H1 (cell line): ENCODE measurements at regions not wholly inside any gene's neighbourhood (a gene's known extent, or its start where the extent isn't known, plus 50 kb on each side); places are given as distances from the start of the nearest gene placed in this dataset.

Experiments used
- CTCF ChIA-PET: fragments of 300-600 bp; sonication (Branson Sonifier 250); formaldehyde crosslinking; loops from one replicate; lab custom pipeline; 2021; ENCODE audit not compliant: partially characterized antibody; lab: Charles Lee
- POLR2A ChIA-PET: fragments of 300-600 bp; sonication (Branson Sonifier 250); formaldehyde crosslinking; loops from one replicate; lab custom pipeline; 2021; ENCODE audit warnings: inconsistent platforms; ENCODE audit not compliant: partially characterized antibody; lab: Charles Lee
- DNase-seq, 2 experiments: peaks; one replicate each; pipeline versions ENCODE4 v3.0.0 to v3.0.0-alpha.2; 2010 to 2022; ENCODE audit warnings: low spot score in 2 of 2, low read depth in 1 of 2, mixed read lengths in 1 of 2
- FAIRE-seq: peaks from 2 replicates; lab custom pipeline; 2011; peaks lifted over from hg19 to GRCh38; lab: Jason Lieb, UNC
- H2AFZ ChIP-seq: 2 replicates; pipeline ENCODE4 v1.8.1; 2012; ENCODE audit warnings: low read length, inconsistent platforms
- H2AK5ac ChIP-seq: 2 replicates; pipeline ENCODE4 v1.6.1; 2013; ENCODE audit warnings: low read depth, low read length
- H2BK120ac ChIP-seq: replicated peaks from 2 replicates; pipeline ENCODE3; 2013; ENCODE audit warnings: low read depth, low read length, inconsistent platforms
- H2BK12ac ChIP-seq: 2 replicates; pipeline ENCODE4 v1.6.1; 2013; ENCODE audit warnings: low read depth, low read length
- H2BK15ac ChIP-seq: 2 replicates; pipeline ENCODE4 v1.6.1; 2013; ENCODE audit warnings: low read length
- H2BK20ac ChIP-seq: 2 replicates; pipeline ENCODE4 v1.6.1; 2013; ENCODE audit warnings: low read length
- H2BK5ac ChIP-seq: 2 replicates; pipeline ENCODE4 v1.6.1; 2013; ENCODE audit warnings: low read depth, low read length
- H3K14ac ChIP-seq: 2 replicates; pipeline ENCODE4 v1.6.1; 2013; ENCODE audit warnings: inconsistent platforms; ENCODE audit not compliant: insufficient read length
- H3K18ac ChIP-seq: 2 replicates; pipeline ENCODE4 v1.6.1; 2013; ENCODE audit warnings: low read length; ENCODE audit errors: extremely low read depth
- H3K23ac ChIP-seq: 2 replicates; pipeline ENCODE4 v1.6.1; 2013; ENCODE audit warnings: inconsistent platforms; ENCODE audit not compliant: insufficient read length
- H3K23me2 ChIP-seq: 2 replicates; pipeline ENCODE4 v1.6.1; 2013; ENCODE audit warnings: low read depth, low read length
- H3K27ac ChIP-seq: 2 replicates; pipeline ENCODE4 v1.6.1; 2011; ENCODE audit warnings: low read depth, low read length, inconsistent platforms
- H3K27me3 ChIP-seq, 4 experiments: replicated peaks in 1 of 4; 1 replicate in 1 of 4; 2 replicates in 3 of 4; pipeline versions ENCODE4 v1.6.1 to v1.8.1; 2011 to 2013; ENCODE audit warnings: low read length in 3 of 4, mild to moderate bottlenecking in 3 of 4, inconsistent platforms in 2 of 4, mixed read lengths in 2 of 4, moderate library complexity in 1 of 4; ENCODE audit not compliant: control insufficient read depth in 3 of 4, insufficient read depth in 3 of 4; ENCODE audit errors: extremely low read depth in 1 of 4
- H3K36me3 ChIP-seq, 4 experiments: 2 replicates each; pipeline versions ENCODE4 v1.6.1 to v1.8.1; 2011 to 2013; ENCODE audit warnings: mild to moderate bottlenecking in 4 of 4, low read length in 3 of 4, moderate library complexity in 2 of 4, control low read depth in 1 of 4, inconsistent platforms in 1 of 4; ENCODE audit not compliant: insufficient read depth in 4 of 4, control insufficient read depth in 2 of 4
- H3K4ac ChIP-seq: replicated peaks from 2 replicates; pipeline ENCODE3; 2013; ENCODE audit warnings: low read length, low read depth, mixed read lengths, inconsistent platforms; ENCODE audit not compliant: insufficient read length
- H3K4me1 ChIP-seq, 4 experiments: replicated peaks in 1 of 4; 1 replicate in 1 of 4; 2 replicates in 3 of 4; pipeline versions ENCODE4 v1.6.1 to v1.8.1; 2011 to 2013; ENCODE audit warnings: low read length in 3 of 4, inconsistent platforms in 2 of 4, mixed read lengths in 1 of 4; ENCODE audit not compliant: insufficient read depth in 4 of 4, control insufficient read depth in 3 of 4
- H3K4me2 ChIP-seq, 2 experiments: 2 replicates each; pipeline versions ENCODE4 v1.6.1 to v1.8.1; 2011 to 2013; ENCODE audit warnings: low read depth in 2 of 2, low read length in 2 of 2, control low read depth in 1 of 2, inconsistent platforms in 1 of 2, mild to moderate bottlenecking in 1 of 2; ENCODE audit not compliant: insufficient read depth in 1 of 2
- H3K4me3 ChIP-seq, 4 experiments: fragments of 200-600, 300-600 bp in 1 of 4; sonication (generic), shearing (Covaris generic), sonication (Bioruptor Twin) in 1 of 4; 2 replicates each; pipeline versions ENCODE4 v1.5.1 to v1.8.1; 2011 to 2016; ENCODE audit warnings: low read length in 4 of 4, low read depth in 3 of 4, control low read depth in 2 of 4, inconsistent platforms in 2 of 4, mild to moderate bottlenecking in 2 of 4, mixed read lengths in 1 of 4, moderate library complexity in 1 of 4; ENCODE audit not compliant: insufficient read depth in 2 of 4; ENCODE audit errors: extremely low read depth in 1 of 4
- H3K56ac ChIP-seq: replicated peaks from 2 replicates; pipeline ENCODE3; 2013; ENCODE audit warnings: low read depth, mild to moderate bottlenecking, mixed read lengths, low read length, inconsistent platforms; ENCODE audit not compliant: insufficient read length
- H3K79me1 ChIP-seq: 2 replicates; pipeline ENCODE4 v1.6.1; 2013; ENCODE audit warnings: low read depth, low read length, control low read depth
- H3K79me2 ChIP-seq, 2 experiments: 2 replicates each; pipeline versions ENCODE4 v1.6.1 to v1.8.1; 2012 to 2013; ENCODE audit warnings: low read length in 2 of 2, mild to moderate bottlenecking in 2 of 2, inconsistent platforms in 1 of 2; ENCODE audit not compliant: insufficient read depth in 2 of 2, control insufficient read depth in 1 of 2
- H3K9ac ChIP-seq, 4 experiments: replicated peaks in 1 of 4; 1 replicate in 1 of 4; 2 replicates in 3 of 4; pipeline versions ENCODE4 v1.6.1 to v1.8.1; 2011 to 2013; ENCODE audit warnings: low read depth in 3 of 4, low read length in 3 of 4, control low read depth in 2 of 4, mild to moderate bottlenecking in 2 of 4, moderate library complexity in 2 of 4, inconsistent platforms in 1 of 4; ENCODE audit errors: extremely low read depth in 1 of 4
- H3K9me3 ChIP-seq, 2 experiments: 2 replicates each; pipeline versions ENCODE4 v1.6.1 to v1.8.1; 2012 to 2013; ENCODE audit warnings: mild to moderate bottlenecking in 2 of 2, moderate library complexity in 2 of 2, control low read depth in 1 of 2, inconsistent platforms in 1 of 2, low read depth in 1 of 2, low read length in 1 of 2, mixed read lengths in 1 of 2; ENCODE audit not compliant: insufficient read depth in 2 of 2
- H4K20me1 ChIP-seq, 2 experiments: replicated peaks in 1 of 2; 2 replicates each; pipeline versions ENCODE3 to v1.8.1; 2011 to 2013; ENCODE audit warnings: inconsistent platforms in 2 of 2, low read length in 2 of 2, mild to moderate bottlenecking in 1 of 2; ENCODE audit not compliant: insufficient read depth in 2 of 2, control insufficient read depth in 1 of 2
- H4K5ac ChIP-seq: 2 replicates; pipeline ENCODE4 v1.6.1; 2013; ENCODE audit warnings: low read length, low read depth, mixed read lengths, inconsistent platforms; ENCODE audit not compliant: insufficient read length
- H4K8ac ChIP-seq: 2 replicates; pipeline ENCODE4 v1.8.0; 2013; ENCODE audit warnings: mild to moderate bottlenecking, moderate library complexity, low read length, inconsistent platforms; ENCODE audit not compliant: insufficient read depth; ENCODE audit errors: extremely low read depth
- H4K91ac ChIP-seq: replicated peaks from 2 replicates; pipeline ENCODE3; 2013; ENCODE audit warnings: low read length, mixed read lengths, inconsistent platforms; ENCODE audit not compliant: insufficient read length
- BACH1 ChIP-seq: IDR thresholded peaks from 2 replicates; pipeline ENCODE4 v1.6.1; 2012; ENCODE audit warnings: low read length, improper control_type of control experiment
- CBX8 ChIP-seq: fragments of 300-800, 300-1000 bp; sonication (generic); IDR thresholded peaks from 2 replicates; pipeline ENCODE4 v1.7.1; 2016; ENCODE audit warnings: low read depth, low read length, borderline replicate concordance
- FOSL1 ChIP-seq: IDR thresholded peaks from 2 replicates; pipeline ENCODE4 v1.6.1; 2011; ENCODE audit warnings: mild to moderate bottlenecking, low read depth, low read length, moderate library complexity; ENCODE audit not compliant: insufficient read depth
- KDM4A ChIP-seq: IDR thresholded peaks from one replicate; pipeline ENCODE4 v1.7.1; 2012; ENCODE audit warnings: low read depth, mild to moderate bottlenecking, moderate library complexity, low read length, inconsistent platforms; ENCODE audit not compliant: severe bottlenecking
- POU5F1 ChIP-seq: IDR thresholded peaks from 2 replicates; pipeline ENCODE4 v1.6.1; 2011; ENCODE audit warnings: low read depth, mild to moderate bottlenecking, low read length, moderate library complexity
- RAD21 ChIP-seq, 2 experiments: IDR thresholded peaks in 1 of 2; conservative IDR thresholded peaks in 1 of 2; 2 replicates each; pipeline ENCODE4 v1.6.1; 2011; ENCODE audit warnings: low read depth in 2 of 2, low read length in 2 of 2, improper control_type of control experiment in 1 of 2, inconsistent platforms in 1 of 2, mild to moderate bottlenecking in 1 of 2, moderate library complexity in 1 of 2
- SIN3A ChIP-seq, 2 experiments: IDR thresholded peaks in 1 of 2; conservative IDR thresholded peaks in 1 of 2; 2 replicates each; pipeline ENCODE4 v1.6.1; 2011 to 2012; ENCODE audit warnings: low read length in 2 of 2, improper control_type of control experiment in 1 of 2, low read depth in 1 of 2, mild to moderate bottlenecking in 1 of 2
- SIRT6 ChIP-seq: IDR thresholded peaks from one replicate; pipeline ENCODE4 v1.7.1; 2012; ENCODE audit warnings: low read length, inconsistent platforms
- SP1 ChIP-seq: IDR thresholded peaks from 2 replicates; pipeline ENCODE4 v1.6.1; 2011; ENCODE audit warnings: low read depth, low read length
- SP4 ChIP-seq: IDR thresholded peaks from 2 replicates; pipeline ENCODE4 v1.6.1; 2012; ENCODE audit warnings: low read length, inconsistent platforms
- TAF7 ChIP-seq: optimal IDR thresholded peaks from 2 replicates; pipeline ENCODE3; 2011; ENCODE audit warnings: low read depth, mild to moderate bottlenecking, inconsistent platforms, low read length, moderate library complexity, borderline replicate concordance
- TCF12 ChIP-seq: IDR thresholded peaks from 2 replicates; pipeline ENCODE4 v1.6.1; 2011; ENCODE audit warnings: low read depth, mild to moderate bottlenecking, low read length
- WGBS, 2 experiments: shearing (Covaris generic) in 1 of 2; methylation state at CpG; one replicate each; pipeline versions ENCODE4 v1.1.6 to v1.1.7; 2013 to 2015; ENCODE audit warnings: low lambda C conversion rate in 2 of 2, mixed read lengths in 2 of 2, inconsistent platforms in 1 of 2, low coverage in 1 of 2, missing lambda C conversion rate in 1 of 2; ENCODE audit not compliant: insufficient replicate concordance in 2 of 2, insufficient coverage in 1 of 2, insufficient read length in 1 of 2; ENCODE audit errors: extremely low coverage in 1 of 2, missing lambda C conversion rate in 1 of 2; 5-methylcytosine and 5-hydroxymethylcytosine counted together
- TF ChIP-seq, protein P1 (sequence below): IDR thresholded peaks from 2 replicates; pipeline ENCODE4 v1.6.1; 2012; ENCODE audit warnings: low read length, inconsistent platforms

DNA sequence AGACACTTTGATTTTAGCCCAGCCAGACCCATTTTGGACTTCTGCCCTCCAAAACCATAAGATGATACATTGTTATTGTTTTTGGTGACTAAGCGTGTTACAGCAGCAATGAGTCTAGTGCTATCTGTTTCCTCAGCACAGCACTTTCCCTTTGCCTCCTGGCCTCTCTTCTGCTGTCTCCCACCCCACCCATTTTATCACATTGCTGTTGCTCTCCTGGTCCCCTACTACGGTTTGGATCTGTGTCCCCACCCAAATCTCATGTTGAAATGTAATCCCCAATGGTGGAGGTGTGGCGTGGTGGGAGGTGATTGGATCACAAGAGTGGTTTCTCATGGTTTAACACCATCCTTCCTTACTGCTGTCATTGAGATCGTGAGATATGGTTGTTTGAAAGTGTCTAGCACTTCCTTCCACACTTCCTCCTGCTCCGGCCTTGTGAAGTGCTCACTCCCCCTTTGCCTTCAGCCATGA lies 59.8 kb upstream of the CD82 start:
- Histone ChIP-seq H3K9ac (no peak overlapping the region), H3K27ac (no peak overlapping the region), H3K23me2 (peaks cover 8% of the 10 kb centered on the region; the same call in 1 of the 2 replicates), H3K56ac (no peak overlapping the region), H2BK120ac (no peak overlapping the region), H2AFZ (no peak overlapping the region), H3K18ac (no peak overlapping the region), H2BK20ac (no peak overlapping the region), H3K4ac (no peak overlapping the region), H3K14ac (no peak overlapping the region), H2BK15ac (no peak overlapping the region), H4K5ac (no peak overlapping the region), H3K23ac (no peak overlapping the region), H4K91ac (no peak overlapping the region), H3K79me2 (no peaks in the 10 kb centered on the region), H4K8ac (no peak overlapping the region), H2BK12ac (no peak overlapping the region), H3K4me1 (no peaks in the 10 kb centered on the region), H4K20me1 (peaks cover 0 to 4% of the 10 kb centered on the region in 2 experiments), H3K9me3 (no peaks in the 10 kb centered on the region), H3K36me3 (no peaks in the 10 kb centered on the region), H2BK5ac (no peak overlapping the region), H3K4me2 (no peak overlapping the region), H3K4me3 (no peak overlapping the region), H2AK5ac (no peak overlapping the region), H3K27me3 (peaks cover 0 to 2% (median 0%) of the 10 kb centered on the region in 4 experiments; a peak in 2 of 7 replicates), H3K79me1 (peaks cover 2% of the 10 kb centered on the region; the same call in 1 of the 2 replicates)
- WGBS, 2 experiments, result 71% methylated on average over 5 of the region's 5 CpGs; no CpG with 5 or more reads in 1 of the 2 experiments
- no peak for DNase-seq
- FAIRE-seq, result no peak
- POLR2A ChIA-PET, result interaction anchor here (0.7 kb wide), 1 partner anchor 25 kb away, joined by 4 read pairs; no protein-coding TSS in a partner anchor
- CTCF ChIA-PET, result no interaction called here
- TF ChIP-seq SIN3A (conservative IDR thresholded peaks at IDR 0.05 in 1 of 2, IDR thresholded peaks at IDR 0.05 in 1 of 2; ENCODE audit: low read depth in 1 of 2, low read length in 2 of 2) (no peak), SIRT6 (no peak), TCF12 (no peak), BACH1 (no peak), SP1 (no peak), RAD21 (IDR thresholded peaks at IDR 0.05 in 1 of 2, conservative IDR thresholded peaks at IDR 0.05 in 1 of 2; ENCODE audit: low read depth in 2 of 2, low read length in 2 of 2) (no peak), POU5F1 (no peak), KDM4A (no peak), CBX8 (no peak), FOSL1 (no peak), TAF7 (no peak), SP4 (no peak)
- TF ChIP-seq, protein P1, sequence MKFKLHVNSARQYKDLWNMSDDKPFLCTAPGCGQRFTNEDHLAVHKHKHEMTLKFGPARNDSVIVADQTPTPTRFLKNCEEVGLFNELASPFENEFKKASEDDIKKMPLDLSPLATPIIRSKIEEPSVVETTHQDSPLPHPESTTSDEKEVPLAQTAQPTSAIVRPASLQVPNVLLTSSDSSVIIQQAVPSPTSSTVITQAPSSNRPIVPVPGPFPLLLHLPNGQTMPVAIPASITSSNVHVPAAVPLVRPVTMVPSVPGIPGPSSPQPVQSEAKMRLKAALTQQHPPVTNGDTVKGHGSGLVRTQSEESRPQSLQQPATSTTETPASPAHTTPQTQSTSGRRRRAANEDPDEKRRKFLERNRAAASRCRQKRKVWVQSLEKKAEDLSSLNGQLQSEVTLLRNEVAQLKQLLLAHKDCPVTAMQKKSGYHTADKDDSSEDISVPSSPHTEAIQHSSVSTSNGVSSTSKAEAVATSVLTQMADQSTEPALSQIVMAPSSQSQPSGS, result no peak
